Smooth muscle cell (in vitro differentiated cells): ENCODE measurements at regions not wholly inside any gene's neighbourhood (a gene's known extent, or its start where the extent isn't known, plus 50 kb on each side); places are given as distances from the start of the nearest gene placed in this dataset.

Experiments used
- DNase-seq: peaks from one replicate; lab custom pipeline; 2025; ENCODE audit not compliant: unreplicated experiment; lab: John Stamatoyannopoulos, UW
- H2AFZ ChIP-seq: fragments of 200-600 bp; sonication (generic); 2 replicates; pipeline ENCODE4 v1.6.0; 2016; ENCODE audit warnings: antibody characterized with exemption, low read depth, mild to moderate bottlenecking
- H3F3A ChIP-seq: fragments of 200-600 bp; sonication (generic); 2 replicates; pipeline ENCODE4 v1.6.0; 2017; ENCODE audit warnings: antibody characterized with exemption, low read depth
- H3K27ac ChIP-seq: fragments of 200-600 bp; sonication (generic); 2 replicates; pipeline ENCODE4 v1.5.1; 2016; ENCODE audit warnings: low read depth, mild to moderate bottlenecking
- H3K27me3 ChIP-seq: fragments of 200-600 bp; sonication (generic); 2 replicates; pipeline ENCODE4 v1.6.1; 2016; ENCODE audit warnings: low read depth, mild to moderate bottlenecking
- H3K36me3 ChIP-seq: fragments of 200-600 bp; sonication (generic); 2 replicates; pipeline ENCODE4 v1.5.1; 2016; ENCODE audit warnings: low read depth
- H3K4me1 ChIP-seq: fragments of 200-600 bp; sonication (generic); 2 replicates; pipeline ENCODE4 v1.5.1; 2016; ENCODE audit warnings: low read depth
- H3K4me2 ChIP-seq: fragments of 200-600 bp; sonication (generic); 2 replicates; pipeline ENCODE4 v1.6.0; 2016; ENCODE audit warnings: mild to moderate bottlenecking
- H3K4me3 ChIP-seq: fragments of 200-600 bp; sonication (generic); 2 replicates; pipeline ENCODE4 v1.5.1; 2016; ENCODE audit warnings: mild to moderate bottlenecking
- H3K79me2 ChIP-seq: fragments of 200-600 bp; sonication (generic); 2 replicates; pipeline ENCODE4 v1.6.0; 2016; ENCODE audit warnings: low read depth, mild to moderate bottlenecking
- H3K9ac ChIP-seq: fragments of 200-600 bp; sonication (generic); 2 replicates; pipeline ENCODE4 v1.6.0; 2016; ENCODE audit warnings: low read depth
- H3K9me3 ChIP-seq: fragments of 200-600 bp; sonication (generic); replicated peaks from 2 replicates; pipeline ENCODE4 v1.5.1; 2016; ENCODE audit warnings: low read depth
- H4K20me1 ChIP-seq: fragments of 200-600 bp; sonication (generic); 2 replicates; pipeline ENCODE4 v1.6.0; 2016; ENCODE audit warnings: low read depth
- WGBS: methylation state at CpG from one replicate; pipeline ENCODE4 v1.1.7; 2016; ENCODE audit warnings: low lambda C conversion rate; 5-methylcytosine and 5-hydroxymethylcytosine counted together
- TF ChIP-seq, protein P1 (sequence below): fragments of 200-600 bp; sonication (generic); IDR thresholded peaks from 2 replicates; pipeline ENCODE4 v1.5.1; 2017; ENCODE audit warnings: borderline replicate concordance, mild to moderate bottlenecking, antibody characterized with exemption; ENCODE audit not compliant: insufficient read depth, poor library complexity, severe bottlenecking

DNA sequence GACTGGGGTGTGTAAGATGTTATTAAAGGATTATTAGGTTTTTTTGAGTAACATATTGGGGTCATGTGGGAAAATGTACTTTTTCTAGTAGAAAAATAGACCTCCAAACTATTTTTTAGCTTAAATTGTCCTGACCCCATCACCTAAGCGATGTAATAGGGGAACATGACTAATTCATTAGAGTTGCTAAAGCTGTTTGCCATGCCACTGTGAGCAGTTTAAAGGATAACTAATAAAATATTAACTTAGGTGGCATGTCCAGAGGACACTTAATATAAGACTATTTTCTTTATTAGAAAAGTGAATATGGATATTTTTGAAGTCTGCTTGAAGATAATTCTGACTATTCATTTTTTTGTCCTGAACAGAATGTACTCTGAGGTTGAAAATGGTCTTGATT, 545.9 kb upstream of the BTBD3 start:
- no peak overlapping the region for H3K9ac ChIP-seq
- no peaks in the 10 kb centered on the region for H4K20me1 ChIP-seq
- TF ChIP-seq, protein P1, sequence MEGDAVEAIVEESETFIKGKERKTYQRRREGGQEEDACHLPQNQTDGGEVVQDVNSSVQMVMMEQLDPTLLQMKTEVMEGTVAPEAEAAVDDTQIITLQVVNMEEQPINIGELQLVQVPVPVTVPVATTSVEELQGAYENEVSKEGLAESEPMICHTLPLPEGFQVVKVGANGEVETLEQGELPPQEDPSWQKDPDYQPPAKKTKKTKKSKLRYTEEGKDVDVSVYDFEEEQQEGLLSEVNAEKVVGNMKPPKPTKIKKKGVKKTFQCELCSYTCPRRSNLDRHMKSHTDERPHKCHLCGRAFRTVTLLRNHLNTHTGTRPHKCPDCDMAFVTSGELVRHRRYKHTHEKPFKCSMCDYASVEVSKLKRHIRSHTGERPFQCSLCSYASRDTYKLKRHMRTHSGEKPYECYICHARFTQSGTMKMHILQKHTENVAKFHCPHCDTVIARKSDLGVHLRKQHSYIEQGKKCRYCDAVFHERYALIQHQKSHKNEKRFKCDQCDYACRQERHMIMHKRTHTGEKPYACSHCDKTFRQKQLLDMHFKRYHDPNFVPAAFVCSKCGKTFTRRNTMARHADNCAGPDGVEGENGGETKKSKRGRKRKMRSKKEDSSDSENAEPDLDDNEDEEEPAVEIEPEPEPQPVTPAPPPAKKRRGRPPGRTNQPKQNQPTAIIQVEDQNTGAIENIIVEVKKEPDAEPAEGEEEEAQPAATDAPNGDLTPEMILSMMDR = no peak
- no peaks in the 10 kb centered on the region for H3K9me3 ChIP-seq
- no peak overlapping the region for H3K27ac ChIP-seq
- no peak for DNase-seq
- no peaks in the 10 kb centered on the region for H3K27me3 ChIP-seq
- 92% methylated on average over 1 of the region's 1 CpG for WGBS
- H3K4me3 ChIP-seq = no peak overlapping the region
- no peaks in the 10 kb centered on the region for H3F3A ChIP-seq
- no peaks in the 10 kb centered on the region for H3K79me2 ChIP-seq
- H2AFZ ChIP-seq = no peak overlapping the region
- no peaks in the 10 kb centered on the region for H3K36me3 ChIP-seq
- no peak overlapping the region for H3K4me2 ChIP-seq
- H3K4me1 ChIP-seq = peaks cover 30% of the 10 kb centered on the region

DNA sequence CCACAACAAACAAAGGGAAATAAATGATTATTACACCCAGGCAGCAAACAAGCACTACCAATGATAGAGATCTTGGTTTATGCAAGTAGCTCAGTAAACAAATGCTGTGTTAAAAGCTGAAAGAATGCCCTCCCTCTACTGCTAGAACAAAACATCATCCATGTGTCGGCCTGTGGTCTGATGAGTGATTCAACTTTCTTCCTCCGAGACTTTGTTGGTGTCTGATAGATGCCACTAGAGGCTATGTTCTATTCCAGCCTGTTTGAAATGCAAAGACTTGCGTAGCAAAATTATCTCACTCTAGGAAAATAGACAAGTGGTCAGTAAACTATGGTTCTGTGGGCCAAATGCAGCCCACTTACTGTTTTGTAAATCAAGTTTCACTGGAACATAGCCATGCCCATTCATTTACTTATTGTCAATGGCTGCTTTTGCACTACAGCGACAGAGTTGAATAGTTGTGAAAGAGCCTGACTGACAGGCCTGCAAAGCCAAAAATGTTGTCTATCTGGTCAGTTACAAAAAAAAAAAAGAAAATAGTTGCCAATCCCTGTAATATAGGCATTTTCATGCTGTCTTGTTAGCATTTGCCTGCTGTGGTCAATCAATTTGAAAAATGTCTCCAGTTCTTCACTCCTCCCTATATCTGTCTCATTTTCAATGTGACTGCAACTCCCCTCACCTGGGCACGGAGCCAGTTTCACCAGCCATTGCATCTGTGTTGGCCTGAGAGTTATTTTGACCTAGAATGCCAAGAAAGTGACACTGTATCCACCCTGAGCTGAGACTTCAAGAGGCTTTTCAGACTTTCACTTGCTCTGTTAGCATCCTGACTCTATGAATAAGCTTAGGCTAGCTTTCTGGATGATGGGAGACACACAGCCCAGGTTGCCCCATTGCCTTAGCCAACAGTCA, 544.6 kb upstream of the BTBD3 start:
- no peak overlapping the region for H3K4me3 ChIP-seq
- H4K20me1 ChIP-seq = no peaks in the 10 kb centered on the region
- TF ChIP-seq, protein P1 = no peak
- H3K4me2 ChIP-seq = no peak overlapping the region
- no peak overlapping the region for H3K9ac ChIP-seq
- H3K27me3 ChIP-seq = no peaks in the 10 kb centered on the region
- no peaks in the 10 kb centered on the region for H3K9me3 ChIP-seq
- H3K36me3 ChIP-seq = no peaks in the 10 kb centered on the region
- DNase-seq = no peak
- H3K27ac ChIP-seq = peak overlapping the region; percentile 37
- 40% methylated on average over 5 of the region's 5 CpGs for WGBS
- no peaks in the 10 kb centered on the region for H3K79me2 ChIP-seq
- peak overlapping the region; percentile 70 for H2AFZ ChIP-seq
- no peaks in the 10 kb centered on the region for H3F3A ChIP-seq
- H3K4me1 ChIP-seq = peaks cover 30% of the 10 kb centered on the region

DNA sequence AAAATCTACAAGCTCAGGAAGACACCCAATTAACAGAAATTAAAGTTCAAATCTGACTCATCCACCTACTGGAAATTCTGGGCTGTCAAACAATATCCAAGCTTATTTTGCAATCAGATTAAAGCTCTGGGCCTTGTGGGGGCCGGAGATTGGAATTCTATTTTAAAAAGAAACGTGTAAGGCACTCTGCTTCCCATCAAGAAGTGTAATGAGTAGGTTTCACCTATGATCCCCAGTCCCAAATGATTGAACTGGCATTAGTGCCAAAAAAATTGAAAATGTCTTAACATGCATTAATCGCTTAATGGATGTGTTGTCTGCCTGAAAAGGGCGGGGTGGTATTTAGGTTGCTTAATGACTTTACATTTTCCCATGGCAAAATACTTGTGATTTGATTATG, 542.4 kb upstream of the BTBD3 start:
- no peak overlapping the region for H2AFZ ChIP-seq
- H3K9me3 ChIP-seq = no peaks in the 10 kb centered on the region
- no peak overlapping the region for H3K9ac ChIP-seq
- H4K20me1 ChIP-seq = no peaks in the 10 kb centered on the region
- WGBS = 52% methylated on average over 4 of the region's 4 CpGs
- H3K4me1 ChIP-seq = peaks cover 48% of the 10 kb centered on the region
- peak overlapping the region; percentile 47 for H3K27ac ChIP-seq
- TF ChIP-seq, protein P1 = no peak
- no peaks in the 10 kb centered on the region for H3K36me3 ChIP-seq
- no peaks in the 10 kb centered on the region for H3K79me2 ChIP-seq
- H3K4me3 ChIP-seq = no peak overlapping the region
- H3K27me3 ChIP-seq = no peaks in the 10 kb centered on the region
- peak overlapping the region; percentile 52 for H3K4me2 ChIP-seq
- no peaks in the 10 kb centered on the region for H3F3A ChIP-seq
- no peak for DNase-seq
